Transverse colon (tissue), 4 donors: ENCODE measurements at regions not wholly inside any gene's neighbourhood (a gene's known extent, or its start where the extent isn't known, plus 50 kb on each side); places are given as distances from the start of the nearest gene placed in this dataset.

Source experiments
- DNase-seq: peaks from one replicate; pipeline ENCODE4 v3.0.0-alpha.2; 2019
- H3K27ac ChIP-seq, 4 donors: fragments of 200-600 bp; sonication (generic); 2 replicates each; pipeline ENCODE4 v1.5.1; 2016 to 2018; ENCODE audit warnings: inconsistent platforms in 4 of 4
- H3K27me3 ChIP-seq: fragments of 200-600 bp; sonication (generic); 2 replicates; pipeline ENCODE4 v1.5.1; 2017; ENCODE audit warnings: inconsistent platforms
- H3K36me3 ChIP-seq, 4 donors: fragments of 200-600 bp; sonication (generic); 2 replicates each; pipeline ENCODE4 v1.5.1; 2017 to 2019; ENCODE audit warnings: inconsistent platforms in 4 of 4
- H3K4me1 ChIP-seq, 4 donors: fragments of 200-600 bp; sonication (generic); 2 replicates each; pipeline ENCODE4 v1.5.1; 2017 to 2020; ENCODE audit warnings: inconsistent platforms in 4 of 4
- H3K4me3 ChIP-seq, 4 donors: fragments of 200-600 bp; sonication (generic); 1 replicate in 1 of 4; 2 replicates in 3 of 4; pipeline versions ENCODE4 v1.5.1 to v1.6.1; 2017 to 2019; ENCODE audit warnings: inconsistent platforms in 4 of 4
- H3K9me3 ChIP-seq, 2 donors: fragments of 200-600 bp; sonication (generic); 2 replicates each; pipeline ENCODE4 v1.5.1; 2017 to 2019; ENCODE audit warnings: inconsistent platforms in 2 of 2
- CTCF ChIP-seq, 5 experiments: fragments of 200-600 bp in 3 of 5; fragments of 450-650 bp in 2 of 5; sonication (generic) in 3 of 5; IDR thresholded peaks; 1 replicate in 2 of 5; 2 replicates in 3 of 5; pipeline ENCODE4 v1.5.1; 2016 to 2017; ENCODE audit warnings: antibody characterized with exemption in 5 of 5, inconsistent platforms in 3 of 5, mild to moderate bottlenecking in 2 of 5, moderate library complexity in 1 of 5
- EP300 ChIP-seq: sonication (generic); formaldehyde crosslinking; IDR thresholded peaks from one replicate; pipeline ENCODE4 v1.6.1; 2017; ENCODE audit warnings: antibody characterized with exemption, low read depth
- POLR2A ChIP-seq: fragments of 450-650 bp; IDR thresholded peaks from one replicate; pipeline ENCODE4 v1.6.1; 2016; ENCODE audit warnings: antibody characterized with exemption, mild to moderate bottlenecking, moderate library complexity
- POLR2AphosphoS5 ChIP-seq, 3 donors: sonication (generic); formaldehyde crosslinking; IDR thresholded peaks; one replicate each; pipeline ENCODE4 v1.6.1; 2016; ENCODE audit warnings: antibody characterized with exemption in 3 of 3
- WGBS, 2 donors: methylation state at CpG; one replicate each; pipeline ENCODE4 v1.1.5; 2018; ENCODE audit warnings: low coverage in 1 of 2; 5-methylcytosine and 5-hydroxymethylcytosine counted together
- in situ Hi-C, 4 donors: fragments of 200-750 bp; cut with MboI; loops; one replicate each; pipeline versions ENCODE4 v1.15.0 to v1.15.1; 2017; ENCODE audit warnings: low sequenced_read_pairs in 3 of 4, low pct_ligation_motif_present in 1 of 4, low pct_unique_long_range_greater_than_20kb in 1 of 4
- intact Hi-C: fragments of 100-400 bp; cut with DNase I; formaldehyde crosslinking; loops from one replicate; pipeline ENCODE4 v1.15.1; 2023; ENCODE audit warnings: low total_unique reads

GRCh38 chr3:163587342-163587741 is 1491.0 kb downstream of the SI start:
- no peaks in the 10 kb centered on the region for H3K27me3 ChIP-seq
- H3K27ac ChIP-seq, result no peak overlapping the region
- H3K4me1 ChIP-seq, result no peaks in the 10 kb centered on the region
- TF ChIP-seq POLR2A, result no peak
- TF ChIP-seq EP300, result no peak
- no peak for TF ChIP-seq POLR2AphosphoS5 (IDR thresholded peaks at IDR 0.05)
- TF ChIP-seq CTCF (IDR thresholded peaks at IDR 0.05), result no peak
- intact Hi-C loops, result no loop called here
- in situ Hi-C loops, result no loop called here
- H3K9me3 ChIP-seq, result peaks cover 0 to 4% of the 10 kb centered on the region in 2 donors
- WGBS, 2 donors, result 82 to 91% methylated on average over 2 of the region's 2 CpGs
- H3K36me3 ChIP-seq, result no peaks in the 10 kb centered on the region
- no peak overlapping the region for H3K4me3 ChIP-seq
- no peak for DNase-seq

- Histone ChIP-seq H3K36me3 (no peaks in the 10 kb centered on the region), H3K27me3 (no peaks in the 10 kb centered on the region), H3K27ac (no peak overlapping the region), H3K4me1 (no peaks in the 10 kb centered on the region), H3K4me3 (no peak overlapping the region), H3K9me3 (peaks cover 0 to 4% of the 10 kb centered on the region in 2 donors)
- no peak for DNase-seq
- TF ChIP-seq POLR2AphosphoS5 (IDR thresholded peaks at IDR 0.05), result no peak
- no peak for TF ChIP-seq POLR2A
- TF ChIP-seq EP300, result no peak
- no peak for TF ChIP-seq CTCF (IDR thresholded peaks at IDR 0.05)
- in situ Hi-C loops, result no loop called here
- 76% methylated on average over 1 of the region's 1 CpG; no CpG with 5 or more reads in 1 of the 2 donors for WGBS, 2 donors
- intact Hi-C loops, result no loop called here
Measured at GRCh38 chr3:163582967-163583366, 1495.3 kb downstream of the SI start.

- no peaks in the 10 kb centered on the region for H3K4me1 ChIP-seq
- no peak overlapping the region for H3K27ac ChIP-seq
- no peaks in the 10 kb centered on the region for H3K9me3 ChIP-seq
- H3K36me3 ChIP-seq, result no peaks in the 10 kb centered on the region
- intact Hi-C loops (no loop called here), in situ Hi-C loops (no loop called here)
- no peaks in the 10 kb centered on the region for H3K27me3 ChIP-seq
- no peak for DNase-seq
- 75 to 93% methylated on average over 2 to 3 of the region's 3 CpGs for WGBS, 2 donors
- TF ChIP-seq POLR2A (no peak), EP300 (no peak), CTCF (IDR thresholded peaks at IDR 0.05) (no peak), POLR2AphosphoS5 (IDR thresholded peaks at IDR 0.05) (no peak)
- no peak overlapping the region for H3K4me3 ChIP-seq
Measured at GRCh38 chr3:163577271-163577670, 1501.0 kb downstream of the SI start.

GRCh38 chr3:163576314-163576713 is 1502.0 kb downstream of the SI start:
- in situ Hi-C loops (no loop called here), intact Hi-C loops (no loop called here)
- 29 to 58% methylated on average over 1 of the region's 1 CpG for WGBS, 2 donors
- no peak for TF ChIP-seq CTCF (IDR thresholded peaks at IDR 0.05)
- no peak for TF ChIP-seq EP300
- no peak for TF ChIP-seq POLR2AphosphoS5 (IDR thresholded peaks at IDR 0.05)
- no peak for DNase-seq
- no peaks in the 10 kb centered on the region for H3K4me1 ChIP-seq
- no peak overlapping the region for H3K27ac ChIP-seq
- no peaks in the 10 kb centered on the region for H3K27me3 ChIP-seq
- no peaks in the 10 kb centered on the region for H3K9me3 ChIP-seq
- H3K36me3 ChIP-seq, result no peaks in the 10 kb centered on the region
- H3K4me3 ChIP-seq, result no peak overlapping the region
